Suppressor macrophage treated with lipopolysaccharide for 4 hours (primary cell): ENCODE measurements at regions not wholly inside any gene's neighbourhood (a gene's known extent, or its start where the extent isn't known, plus 50 kb on each side); places are given as distances from the start of the nearest gene placed in this dataset.
"Not testable (repeated sequence)": the region's sequence is repeated elsewhere in the genome, so short reads cannot be mapped to it uniquely, and the experiment has no call there.

Experiments
- DNase-seq: peaks from one replicate; pipeline ENCODE4 v3.0.0-alpha.2; 2020

- DNase-seq: no peak
Observed at GRCh38 chr5:176748967-176749935, 61.1 kb upstream of the UNC5A start.

GRCh38 chr5:176750144-176750543 is 60.2 kb upstream of the UNC5A start:
- no peak for DNase-seq

GRCh38 chr5:176754376-176754973 is 55.9 kb upstream of the UNC5A start:
- DNase-seq: peak; percentile 10

- not testable (repeated sequence) for DNase-seq
Observed at GRCh38 chr5:176755593-176755992, 54.8 kb upstream of the UNC5A start.

GRCh38 chr5:176757569-176757968 is 52.8 kb upstream of the UNC5A start:
- DNase-seq: not testable (repeated sequence)
